Panc1 (cell line): ENCODE measurements at regions not wholly inside any gene's neighbourhood (a gene's known extent, or its start where the extent isn't known, plus 50 kb on each side); places are given as distances from the start of the nearest gene placed in this dataset.

ENCODE experiments used
- ATAC-seq: fragments of 200-7000 bp; cut with Tn5 transposase; 2 replicates; pipeline ENCODE4 v1.9.1; 2020; ENCODE audit warnings: mild to moderate bottlenecking, moderate library complexity
- BruUV-seq: library from RNA; stranded (reverse); fragments of 400-500 nt; replicated peaks from 2 replicates; lab custom pipeline; 2021; lab: Mats Ljungman, UMichigan
- CTCF ChIA-PET: fragments of 300-600 bp; sonication (Branson Sonifier 250); formaldehyde crosslinking; loops from one replicate; lab custom pipeline; 2022; ENCODE audit warnings: antibody characterized with exemption; lab: Charles Lee
- POLR2A ChIA-PET: fragments of 300-600 bp; sonication (Branson Sonifier 250); formaldehyde crosslinking; loops from one replicate; lab custom pipeline; 2022; ENCODE audit warnings: antibody characterized with exemption; lab: Charles Lee
- DNase-seq: peaks from one replicate; pipeline ENCODE4 v3.0.0-alpha.2; 2010; ENCODE audit warnings: low read depth, low spot score
- H3K27ac ChIP-seq: 2 replicates; pipeline ENCODE4 v1.5.1; 2011; ENCODE audit warnings: mild to moderate bottlenecking, low read length, inconsistent platforms
- H3K27me3 ChIP-seq: fragments of 200-500 bp; sonication (Bioruptor generic); 2 replicates; pipeline ENCODE4 v1.6.0; 2014; ENCODE audit warnings: low read length, inconsistent platforms; ENCODE audit not compliant: control insufficient read depth, insufficient read depth
- H3K36me3 ChIP-seq: fragments of 200-500 bp; sonication (Bioruptor generic); 2 replicates; pipeline ENCODE4 v1.5.1; 2014; ENCODE audit warnings: inconsistent platforms, mild to moderate bottlenecking, low read length, moderate library complexity; ENCODE audit not compliant: control insufficient read depth, insufficient read depth
- H3K4me1 ChIP-seq: 2 replicates; pipeline ENCODE4 v1.5.1; 2011; ENCODE audit warnings: inconsistent platforms, mild to moderate bottlenecking, low read length, moderate library complexity; ENCODE audit not compliant: control insufficient read depth, insufficient read depth
- H3K4me3 ChIP-seq, 2 experiments: 2 replicates each; pipeline ENCODE4 v1.5.1; 2011 to 2012; ENCODE audit warnings: low read depth in 2 of 2, low read length in 2 of 2, mild to moderate bottlenecking in 2 of 2, inconsistent platforms in 1 of 2, moderate library complexity in 1 of 2
- H3K9me3 ChIP-seq: fragments of 200-500 bp; sonication (Bioruptor generic); 2 replicates; pipeline ENCODE4 v1.5.1; 2014; ENCODE audit warnings: low read depth, mild to moderate bottlenecking, inconsistent platforms, low read length, moderate library complexity; ENCODE audit not compliant: control insufficient read depth, insufficient read depth
- CTCF ChIP-seq: fragments of 450-650 bp; IDR thresholded peaks from 2 replicates; pipeline ENCODE4 v1.5.1; 2017; ENCODE audit warnings: mild to moderate bottlenecking
- POLR2AphosphoS5 ChIP-seq: IDR thresholded peaks from 2 replicates; pipeline ENCODE4 v1.6.1; 2012; ENCODE audit warnings: mild to moderate bottlenecking, low read depth, low read length, moderate library complexity
- REST ChIP-seq, 2 experiments: IDR thresholded peaks; 2 replicates each; pipeline ENCODE4 v1.6.1; 2011 to 2012; ENCODE audit warnings: low read depth in 2 of 2, control low read depth in 1 of 2, low read length in 1 of 2, mild to moderate bottlenecking in 1 of 2, moderate library complexity in 1 of 2; ENCODE audit not compliant: insufficient read depth in 1 of 2
- SIN3A ChIP-seq: IDR thresholded peaks from 2 replicates; pipeline ENCODE4 v1.6.1; 2012; ENCODE audit warnings: low read depth, mild to moderate bottlenecking, low read length, moderate library complexity, borderline replicate concordance; ENCODE audit not compliant: insufficient read depth
- TCF7L2 ChIP-seq: IDR thresholded peaks from 2 replicates; pipeline ENCODE4 v1.6.1; 2011; ENCODE audit warnings: mild to moderate bottlenecking, low read depth, low read length, inconsistent platforms
- in situ Hi-C: cut with HindIII; loops from 2 replicates; pipeline ENCODE4 v1.10.0; 2016; ENCODE audit warnings: low sequenced_read_pairs, low pct_unique_long_range_greater_than_20kb
- intact Hi-C: fragments of 100-400 bp; cut with micrococcal nuclease; formaldehyde crosslinking; loops from one replicate; pipeline ENCODE4 v1.10.0; 2022; ENCODE audit not compliant: unreplicated experiment

GRCh38 chr17:36876966-36877365 is 60.3 kb upstream of the LHX1 start:
- no TSS peak for BruUV-seq
- TF ChIP-seq SIN3A (no peak), TCF7L2 (no peak), CTCF (no peak), REST (IDR thresholded peaks at IDR 0.05; ENCODE audit: insufficient read depth in 1 of 2, low read depth in 2 of 2, low read length in 1 of 2) (no peak), POLR2AphosphoS5 (no peak)
- POLR2A ChIA-PET: no interaction called here

GRCh38 chr17:36877771-36878170 is 59.5 kb upstream of the LHX1 start:
- H3K36me3 ChIP-seq: no peaks in the 10 kb centered on the region
- POLR2A ChIA-PET: no interaction called here
- in situ Hi-C loops: no loop called here
- no peak for DNase-seq
- H3K27ac ChIP-seq: no peak overlapping the region
- CTCF ChIA-PET: no interaction called here
- no peak; the same call in 1 of the 2 replicates for ATAC-seq
- TF ChIP-seq REST (IDR thresholded peaks at IDR 0.05; ENCODE audit: insufficient read depth in 1 of 2, low read depth in 2 of 2, low read length in 1 of 2) (no peak), CTCF (no peak)
- BruUV-seq: no TSS peak
- intact Hi-C loops: no loop called here
- no peaks in the 10 kb centered on the region for H3K9me3 ChIP-seq
- H3K4me1 ChIP-seq: no peaks in the 10 kb centered on the region
- H3K27me3 ChIP-seq: no peaks in the 10 kb centered on the region
- H3K4me3 ChIP-seq: no peak overlapping the region

More at GRCh38 chr17:36876966-36877365, 60.3 kb upstream of the LHX1 start:
- H3K4me1 ChIP-seq: no peaks in the 10 kb centered on the region
- H3K4me3 ChIP-seq: no peak overlapping the region
- in situ Hi-C loops (no loop called here), intact Hi-C loops (no loop called here)
- H3K27ac ChIP-seq: no peak overlapping the region
- ATAC-seq: no peak
- no peak for DNase-seq
- no peaks in the 10 kb centered on the region for H3K9me3 ChIP-seq
- no peaks in the 10 kb centered on the region for H3K27me3 ChIP-seq
- no peaks in the 10 kb centered on the region for H3K36me3 ChIP-seq
- CTCF ChIA-PET: no interaction called here
